ENCODE measurements at regions not wholly inside any gene's neighbourhood (a gene's known extent, or its start where the extent isn't known, plus 50 kb on each side); places are given as distances from the start of the nearest gene placed in this dataset.

DNA sequence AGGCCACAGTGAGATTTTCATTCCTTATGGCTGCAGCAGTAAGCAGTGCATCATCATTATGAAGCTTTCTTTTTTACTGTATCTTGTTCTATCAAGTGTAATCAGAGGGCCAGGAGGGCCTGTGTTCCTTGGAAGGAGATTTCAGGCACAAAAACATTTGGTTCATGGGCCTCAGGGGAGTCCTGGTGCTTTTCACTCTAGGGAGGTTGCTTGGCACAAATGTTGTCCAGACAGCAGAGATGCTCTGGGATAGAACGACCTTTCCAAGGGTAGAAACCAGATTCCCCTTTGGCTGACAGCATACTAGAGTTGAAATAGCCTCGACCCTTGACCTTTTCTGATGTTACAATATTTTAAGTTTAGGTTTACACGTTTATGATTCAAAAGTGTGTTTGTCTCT, 95.3 kb upstream of the CLSTN2 start:
- TF ChIP-seq, protein P1, sequence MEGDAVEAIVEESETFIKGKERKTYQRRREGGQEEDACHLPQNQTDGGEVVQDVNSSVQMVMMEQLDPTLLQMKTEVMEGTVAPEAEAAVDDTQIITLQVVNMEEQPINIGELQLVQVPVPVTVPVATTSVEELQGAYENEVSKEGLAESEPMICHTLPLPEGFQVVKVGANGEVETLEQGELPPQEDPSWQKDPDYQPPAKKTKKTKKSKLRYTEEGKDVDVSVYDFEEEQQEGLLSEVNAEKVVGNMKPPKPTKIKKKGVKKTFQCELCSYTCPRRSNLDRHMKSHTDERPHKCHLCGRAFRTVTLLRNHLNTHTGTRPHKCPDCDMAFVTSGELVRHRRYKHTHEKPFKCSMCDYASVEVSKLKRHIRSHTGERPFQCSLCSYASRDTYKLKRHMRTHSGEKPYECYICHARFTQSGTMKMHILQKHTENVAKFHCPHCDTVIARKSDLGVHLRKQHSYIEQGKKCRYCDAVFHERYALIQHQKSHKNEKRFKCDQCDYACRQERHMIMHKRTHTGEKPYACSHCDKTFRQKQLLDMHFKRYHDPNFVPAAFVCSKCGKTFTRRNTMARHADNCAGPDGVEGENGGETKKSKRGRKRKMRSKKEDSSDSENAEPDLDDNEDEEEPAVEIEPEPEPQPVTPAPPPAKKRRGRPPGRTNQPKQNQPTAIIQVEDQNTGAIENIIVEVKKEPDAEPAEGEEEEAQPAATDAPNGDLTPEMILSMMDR (IDR thresholded peaks at IDR 0.05): no peak
- no peak for TF ChIP-seq POLR2A (IDR thresholded peaks at IDR 0.05)
